ENCODE measurements at regions not wholly inside any gene's neighbourhood (a gene's known extent, or its start where the extent isn't known, plus 50 kb on each side); places are given as distances from the start of the nearest gene placed in this dataset.
"Not testable (repeated sequence)": the region's sequence is repeated elsewhere in the genome, so short reads cannot be mapped to it uniquely, and the experiment has no call there.

DNA sequence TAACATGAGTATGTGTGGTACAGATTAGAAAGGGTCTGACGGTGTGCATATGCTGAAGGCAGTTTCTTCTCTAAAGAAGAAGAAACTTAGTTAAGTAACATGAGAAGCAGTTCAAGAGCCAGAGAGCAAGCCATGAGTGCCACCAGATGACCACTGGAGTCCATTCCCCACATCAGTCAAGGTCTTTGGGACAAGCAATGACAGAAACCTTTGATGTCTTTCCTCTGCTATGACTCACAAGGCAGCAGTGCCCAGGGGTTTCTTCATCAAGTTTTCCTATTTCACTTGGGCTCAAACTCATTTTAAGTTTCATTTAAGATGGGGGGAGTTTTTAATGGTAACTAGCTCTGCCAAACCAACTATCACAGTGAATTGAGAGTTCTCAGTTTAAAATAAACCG, 303.8 kb upstream of the TBX18 start:
- DNase-seq = no peak

DNA sequence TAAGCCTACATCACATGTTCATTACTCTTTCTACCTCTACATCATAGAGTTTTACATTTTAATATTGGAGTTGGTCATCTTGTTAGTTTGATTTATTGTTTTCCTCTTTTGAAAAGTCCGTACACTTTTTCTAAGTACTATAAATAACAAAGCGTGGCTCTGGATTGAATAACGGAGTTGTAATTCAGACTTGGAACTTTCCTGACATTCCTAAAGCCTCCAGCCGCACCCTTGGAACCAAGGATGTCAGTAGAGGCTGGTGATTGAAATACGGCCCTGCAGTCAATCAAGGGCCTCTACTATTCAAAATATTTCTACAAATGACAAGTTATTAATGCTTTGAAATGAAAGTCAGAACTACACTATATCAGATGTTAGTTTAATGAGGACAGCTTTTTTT, 301.9 kb upstream of the TBX18 start:
- no peak for DNase-seq

DNA sequence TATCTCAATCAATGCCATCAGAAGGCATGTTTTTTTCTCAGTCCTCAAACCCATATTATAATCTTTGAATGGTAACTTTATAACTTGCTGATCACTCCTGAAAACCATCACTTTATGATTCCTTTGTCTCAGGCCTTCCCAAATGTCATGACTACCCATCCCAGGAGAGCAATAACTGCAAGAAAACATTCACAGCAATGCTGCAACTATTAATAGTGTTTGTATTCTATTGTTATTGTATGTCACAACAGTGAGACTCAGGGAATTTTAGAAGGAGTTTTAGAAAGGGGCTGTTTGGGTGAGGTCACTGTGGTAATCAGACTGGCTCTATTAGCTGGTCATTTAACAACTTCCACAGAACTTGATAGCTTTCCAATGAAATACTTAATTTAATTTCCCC, 301.4 kb upstream of the TBX18 start:
- DNase-seq = no peak

DNA sequence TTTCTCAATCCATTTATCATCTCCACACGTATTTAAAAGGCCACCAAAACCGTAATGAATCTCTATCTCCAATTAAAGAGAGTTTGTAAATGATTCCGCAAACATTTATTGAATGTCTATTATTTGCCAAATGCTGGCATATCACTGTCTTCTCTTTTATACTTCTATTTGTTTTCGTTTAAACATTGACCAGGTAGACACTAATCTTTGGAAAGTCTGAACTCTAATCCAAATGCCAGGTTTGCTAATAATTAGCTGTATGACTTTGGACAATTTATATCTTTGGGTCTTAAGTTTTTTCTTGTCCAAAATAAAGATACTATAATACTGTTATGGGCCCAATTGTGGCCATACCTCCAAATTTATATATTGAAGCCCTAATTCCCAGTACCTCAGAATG, 299.2 kb upstream of the TBX18 start:
- DNase-seq = no peak

DNA sequence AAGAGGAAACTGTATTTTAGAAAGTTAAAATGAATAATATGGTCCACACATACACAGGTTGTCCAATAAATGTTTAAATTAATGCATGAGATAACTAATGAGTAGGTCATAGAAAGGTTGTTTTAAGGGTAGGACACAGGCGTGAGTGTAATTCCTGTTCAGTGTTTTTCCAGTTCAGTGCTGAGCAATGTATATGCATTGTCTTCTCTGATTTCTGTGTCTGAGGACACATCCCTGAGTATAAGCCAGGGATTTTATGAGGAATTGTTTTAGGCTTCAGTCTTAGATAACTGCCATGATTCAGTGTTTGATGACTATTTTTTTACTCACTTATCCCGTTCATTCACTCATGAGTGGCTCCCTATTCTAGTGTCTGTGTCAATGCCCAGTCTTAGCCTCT, 298.5 kb upstream of the TBX18 start:
- no peak for DNase-seq

DNA sequence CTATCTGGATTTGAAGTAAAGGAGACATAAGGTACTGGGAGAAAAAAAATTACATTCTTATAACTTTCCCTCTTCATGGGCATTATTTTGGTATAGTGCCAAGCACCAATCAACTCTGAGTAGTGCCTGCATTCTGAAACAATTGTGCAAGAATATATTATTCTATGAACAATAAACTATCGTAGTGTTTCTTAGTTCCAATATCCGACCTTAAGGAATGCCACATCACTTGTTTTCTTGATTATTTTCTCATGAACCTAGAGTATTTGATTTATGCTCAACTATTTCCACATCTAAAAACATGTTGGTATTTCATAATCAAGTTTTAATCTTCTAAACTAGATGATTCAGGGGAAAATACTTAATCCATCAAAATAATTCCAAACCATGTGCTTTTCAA, 294.4 kb upstream of the TBX18 start:
- no peak for DNase-seq

DNA sequence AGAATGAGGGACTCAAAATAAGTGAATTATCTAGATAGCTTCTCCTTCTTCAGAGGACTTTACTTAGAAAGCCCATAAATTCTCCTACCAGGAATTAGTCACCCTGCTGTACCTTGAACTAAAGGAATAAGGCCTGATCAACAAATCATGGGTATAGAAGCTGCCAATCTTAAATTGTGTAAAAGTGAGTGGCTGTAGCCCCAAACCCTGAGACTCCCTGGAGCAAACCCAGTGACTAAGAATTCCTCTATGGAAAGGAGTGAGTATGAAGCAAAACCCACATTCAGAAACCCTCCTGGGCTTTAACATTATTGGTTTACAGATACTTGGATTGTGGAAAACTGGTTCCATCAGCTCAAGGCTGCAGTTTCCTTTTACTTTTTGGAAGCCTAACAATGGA, 285.8 kb upstream of the TBX18 start:
- no peak for DNase-seq

DNA sequence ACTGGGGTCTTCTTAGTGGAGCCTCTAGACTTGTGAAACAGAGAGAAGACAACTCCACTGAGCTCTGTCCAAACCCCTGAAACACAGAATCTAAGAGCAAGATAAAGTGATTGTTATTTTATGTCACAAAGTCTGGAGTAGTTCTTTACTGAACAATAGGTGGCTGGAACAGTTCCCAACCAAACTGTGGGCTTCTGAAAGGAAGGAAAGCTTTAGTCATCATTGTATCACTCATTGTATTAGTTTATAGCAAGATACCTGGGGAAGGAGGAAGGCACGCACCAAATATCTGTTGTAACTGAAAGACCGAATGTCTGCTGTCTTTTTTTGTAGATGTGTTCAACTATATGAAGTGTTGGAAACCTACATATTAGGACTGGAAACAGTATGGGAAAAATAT, 284.9 kb upstream of the TBX18 start:
- no peak for DNase-seq

DNA sequence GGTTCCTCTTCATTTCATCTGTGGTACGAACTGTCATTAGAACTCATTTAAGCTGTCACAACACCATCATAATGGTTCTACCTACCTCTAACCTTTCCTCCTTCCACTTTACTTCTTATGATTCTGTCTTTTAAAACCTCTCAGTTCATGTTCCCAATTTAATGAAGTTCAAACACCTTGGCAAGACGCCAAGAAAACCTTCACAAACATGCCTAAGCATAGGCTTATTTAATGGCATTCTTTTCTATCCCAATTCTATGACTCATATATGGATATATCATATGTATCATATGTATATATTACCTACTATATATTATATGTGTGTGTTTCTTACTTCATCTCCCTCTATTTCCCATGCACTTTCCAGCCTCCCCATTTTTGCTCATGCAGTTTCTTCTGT, 283.4 kb upstream of the TBX18 start:
- DNase-seq = no peak

DNA sequence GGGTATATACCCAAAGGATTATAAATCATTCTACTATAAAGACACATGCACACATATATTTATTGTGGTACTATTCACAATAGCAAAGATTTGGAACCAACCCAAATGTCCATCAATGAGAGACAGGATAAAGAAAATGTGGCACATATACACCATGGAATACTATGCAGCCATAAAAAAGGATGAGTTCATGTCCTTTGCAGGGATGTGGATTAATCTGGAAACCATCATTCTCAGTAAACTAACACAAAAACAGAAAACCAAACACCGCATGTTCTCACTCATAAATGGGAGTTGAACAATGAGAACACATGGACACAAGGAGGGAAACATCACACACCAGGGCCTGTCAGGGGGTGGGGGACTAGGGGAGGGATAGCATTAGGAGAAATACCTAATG, 281.4 kb upstream of the TBX18 start:
- DNase-seq = not testable (repeated sequence)

DNA sequence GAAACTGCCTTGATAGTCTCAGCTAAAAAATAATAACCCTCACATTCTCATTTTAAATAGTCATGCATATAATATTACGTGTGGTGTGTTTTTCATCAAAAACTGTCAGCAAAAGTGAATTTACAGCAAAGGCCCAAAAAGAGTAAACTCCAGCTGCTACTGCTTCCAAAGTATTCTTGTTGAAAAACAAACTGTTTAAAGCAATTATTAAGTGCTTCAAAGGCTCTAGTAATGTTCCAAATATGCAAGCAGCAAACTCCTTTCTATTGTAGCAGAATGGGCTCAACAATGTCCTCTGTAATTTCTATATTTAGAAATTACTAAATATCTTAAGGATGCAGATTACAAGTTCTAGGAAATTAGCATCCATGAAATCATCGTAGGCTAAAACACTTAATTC, 280.0 kb upstream of the TBX18 start:
- DNase-seq = no peak

DNA sequence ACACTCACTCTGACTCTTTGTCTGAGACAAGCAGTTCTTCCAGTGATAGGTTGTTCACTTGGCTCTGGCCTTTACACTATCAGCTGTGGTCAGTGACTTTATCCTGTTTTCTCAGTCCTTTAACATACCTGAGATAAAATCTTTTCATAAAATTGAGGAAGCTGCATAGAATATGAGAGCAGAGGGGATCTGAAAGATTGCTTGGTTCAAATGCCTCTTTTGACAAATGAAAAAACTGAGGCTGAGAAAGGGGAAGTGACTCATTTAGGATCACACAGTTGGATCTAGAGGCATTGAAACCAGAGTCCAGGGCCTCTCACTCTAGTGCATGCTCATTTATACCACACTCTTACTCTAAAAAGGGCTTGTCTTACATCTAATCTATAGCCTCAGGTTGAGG, 277.0 kb upstream of the TBX18 start:
- no peak for DNase-seq

DNA sequence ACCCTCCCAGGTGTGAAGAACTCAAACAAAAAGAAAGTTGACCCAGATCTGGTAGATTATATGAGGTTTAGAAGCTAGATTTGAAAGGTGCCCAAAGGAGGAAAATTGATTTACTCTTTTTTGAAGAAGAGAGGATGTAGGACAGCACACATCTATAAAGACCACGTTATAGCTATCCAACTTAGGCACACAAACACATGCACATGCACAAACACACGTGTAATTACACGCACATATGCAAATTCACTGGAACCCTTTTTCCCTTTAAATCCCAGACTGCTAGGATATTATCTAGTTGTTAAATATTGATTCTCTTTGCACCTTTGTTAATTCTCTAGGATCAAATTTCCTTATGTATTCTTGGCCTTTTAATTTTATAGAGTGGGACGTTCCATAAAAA, 272.8 kb upstream of the TBX18 start:
- DNase-seq = no peak

DNA sequence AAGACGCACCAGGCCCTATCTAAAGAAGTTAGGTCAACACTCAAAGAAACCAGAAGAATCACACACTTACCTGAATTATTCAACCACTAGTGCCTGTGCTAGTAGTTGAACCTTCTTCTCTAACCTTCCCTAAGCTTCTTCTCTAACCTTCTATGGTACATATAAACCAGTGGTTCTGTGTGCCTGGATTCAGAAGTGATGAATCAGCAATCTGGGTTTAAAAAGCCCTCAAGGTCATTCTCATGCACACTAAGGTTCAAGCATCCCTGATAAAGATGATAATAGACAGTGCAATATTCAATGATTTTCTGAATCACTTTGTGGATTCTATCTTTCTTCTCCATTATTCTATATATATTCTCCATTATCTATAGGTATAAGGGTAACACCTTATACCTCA, 271.4 kb upstream of the TBX18 start:
- no peak for DNase-seq

DNA sequence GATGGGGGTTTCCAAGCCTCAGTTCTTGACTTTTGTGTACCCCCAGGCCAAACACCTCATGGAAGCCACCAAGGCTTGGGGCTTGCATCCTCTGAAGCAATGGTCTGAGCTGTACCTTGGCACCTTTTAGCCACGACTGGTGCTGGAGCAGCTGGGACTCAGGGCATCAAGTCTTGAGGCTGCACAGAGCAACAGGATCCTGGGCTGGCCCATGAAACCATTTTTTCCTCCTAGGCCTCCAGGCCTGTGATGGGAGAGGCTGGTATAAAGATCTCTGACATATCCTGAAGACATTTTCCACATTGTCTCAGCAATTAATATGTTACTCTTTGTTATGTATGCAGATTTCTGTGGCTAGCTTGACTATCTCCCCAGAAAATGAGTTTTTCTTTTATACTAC, 269.1 kb upstream of the TBX18 start:
- DNase-seq = no peak

DNA sequence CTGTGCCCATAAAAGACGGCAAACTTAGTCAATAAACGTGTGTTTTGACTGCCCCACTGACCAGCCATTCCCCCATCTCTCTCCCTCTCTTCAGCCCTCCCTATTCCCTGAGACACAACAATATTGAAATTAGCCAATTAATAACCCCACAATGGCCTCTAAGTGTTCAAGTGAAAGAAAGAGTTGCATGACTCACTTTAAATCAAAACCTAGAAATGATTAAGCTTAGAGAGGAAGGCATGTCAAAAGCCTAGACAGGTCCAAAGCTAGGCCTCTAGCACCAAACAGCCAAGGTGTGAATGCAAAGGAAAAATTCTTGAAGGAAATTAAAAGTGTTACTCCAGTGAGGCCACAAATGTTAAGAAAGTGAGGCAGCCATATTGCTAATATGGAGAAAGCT, 261.6 kb upstream of the TBX18 start:
- DNase-seq = no peak

DNA sequence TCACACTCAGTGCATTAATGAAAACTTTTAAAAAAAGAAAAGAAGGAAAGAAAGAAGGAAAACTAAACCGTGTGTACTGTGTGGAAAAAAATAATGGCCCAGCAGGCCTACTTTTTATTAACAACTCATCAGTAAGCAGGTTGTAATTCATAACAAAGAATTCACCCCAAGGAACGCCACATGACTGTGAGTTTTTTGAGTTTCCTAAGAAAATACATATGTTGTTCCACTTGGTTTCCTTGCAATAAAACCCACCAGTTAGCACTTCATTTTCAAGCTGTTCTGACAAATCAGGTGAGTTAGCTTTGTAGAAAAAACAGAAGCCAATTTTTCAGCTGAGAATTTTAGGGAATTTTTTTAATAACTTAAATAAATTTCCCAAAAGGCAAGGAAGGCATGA, 259.3 kb upstream of the TBX18 start:
- no peak for DNase-seq

DNA sequence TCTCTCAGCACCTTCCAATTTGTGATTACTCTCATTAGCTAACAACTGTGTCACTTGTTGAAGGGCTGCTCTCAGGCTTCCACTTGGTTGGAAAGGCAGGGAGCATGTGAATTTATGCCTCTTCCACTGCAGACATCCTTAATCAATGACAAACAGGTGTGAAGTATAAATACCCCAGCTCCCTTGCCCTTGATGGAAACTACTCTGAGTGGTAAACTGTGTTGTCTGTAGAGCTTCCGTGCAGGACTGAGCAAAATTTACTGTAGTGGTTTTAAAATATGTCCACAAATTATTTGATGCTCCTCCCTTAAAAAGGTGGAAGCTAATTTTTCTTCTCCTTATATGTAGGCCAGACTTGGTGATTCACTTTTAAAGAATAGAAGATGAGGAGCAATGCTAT, 253.0 kb upstream of the TBX18 start:
- DNase-seq = no peak

DNA sequence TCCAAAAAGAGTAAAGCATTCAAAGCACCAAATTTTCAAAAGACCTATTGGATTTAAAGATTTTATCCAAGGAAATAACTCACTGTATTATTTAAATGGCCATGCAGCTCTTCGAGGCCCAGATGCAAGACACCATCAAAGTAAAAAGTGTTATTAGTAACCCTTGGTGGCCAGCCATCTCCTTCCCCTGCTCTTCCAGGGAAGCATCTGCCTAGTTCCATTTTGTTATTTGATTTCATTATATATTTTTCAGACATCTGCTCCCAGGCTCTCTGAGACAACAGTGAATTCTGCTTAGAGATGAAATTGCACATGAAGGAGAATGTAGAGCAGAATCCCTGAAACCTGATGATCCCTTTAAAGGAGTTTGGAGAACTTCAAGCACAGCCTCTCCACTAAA, 252.3 kb upstream of the TBX18 start:
- DNase-seq = no peak

DNA sequence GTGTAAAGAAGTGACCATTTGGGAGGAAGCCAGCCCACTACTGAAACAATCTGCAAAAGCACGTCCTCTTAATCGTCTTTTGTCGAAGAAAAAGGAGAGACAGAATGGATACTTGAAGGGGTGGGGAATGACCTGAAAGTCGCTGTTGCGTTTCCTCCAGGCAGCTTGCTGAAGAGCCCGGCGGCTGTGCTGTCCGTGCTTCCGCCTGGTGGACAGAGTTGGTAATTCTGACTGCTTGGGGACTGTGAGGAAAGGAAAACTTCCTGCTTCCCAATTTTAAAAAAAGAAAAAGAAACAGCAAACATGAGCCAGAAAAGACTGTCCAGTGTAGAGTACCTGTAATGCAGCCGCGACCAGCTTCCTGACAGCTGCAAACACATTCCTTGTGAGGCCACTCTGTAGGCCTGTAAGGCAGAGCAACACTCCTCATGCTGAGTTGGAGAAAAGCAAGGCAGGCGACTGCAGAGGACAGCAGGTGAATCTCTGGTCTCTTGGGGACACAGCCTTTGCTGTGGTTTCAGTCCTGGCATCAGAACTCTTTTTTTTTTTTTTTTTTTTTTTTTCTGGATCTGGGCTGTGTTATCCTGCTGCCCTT, 251.1 kb upstream of the TBX18 start:
- no peak for DNase-seq

DNA sequence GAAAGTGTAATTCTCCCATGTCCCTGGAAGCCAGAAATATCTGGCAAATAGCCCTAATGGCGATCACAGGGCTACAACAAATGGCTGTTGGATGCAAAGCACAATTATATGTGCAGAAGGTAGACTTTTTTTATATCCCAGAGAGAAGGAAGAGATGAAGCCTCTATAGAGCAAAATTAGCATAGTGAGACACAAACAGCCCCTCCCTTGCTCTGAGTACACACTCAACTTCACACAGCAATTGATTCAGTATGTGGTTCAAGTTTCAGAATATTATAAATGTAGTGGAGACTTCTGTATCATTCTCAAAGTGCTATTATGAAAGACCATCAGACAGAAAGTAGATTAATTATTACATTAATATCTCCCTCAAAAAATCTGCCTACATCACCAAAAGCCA, 246.5 kb upstream of the TBX18 start:
- no peak for DNase-seq

DNA sequence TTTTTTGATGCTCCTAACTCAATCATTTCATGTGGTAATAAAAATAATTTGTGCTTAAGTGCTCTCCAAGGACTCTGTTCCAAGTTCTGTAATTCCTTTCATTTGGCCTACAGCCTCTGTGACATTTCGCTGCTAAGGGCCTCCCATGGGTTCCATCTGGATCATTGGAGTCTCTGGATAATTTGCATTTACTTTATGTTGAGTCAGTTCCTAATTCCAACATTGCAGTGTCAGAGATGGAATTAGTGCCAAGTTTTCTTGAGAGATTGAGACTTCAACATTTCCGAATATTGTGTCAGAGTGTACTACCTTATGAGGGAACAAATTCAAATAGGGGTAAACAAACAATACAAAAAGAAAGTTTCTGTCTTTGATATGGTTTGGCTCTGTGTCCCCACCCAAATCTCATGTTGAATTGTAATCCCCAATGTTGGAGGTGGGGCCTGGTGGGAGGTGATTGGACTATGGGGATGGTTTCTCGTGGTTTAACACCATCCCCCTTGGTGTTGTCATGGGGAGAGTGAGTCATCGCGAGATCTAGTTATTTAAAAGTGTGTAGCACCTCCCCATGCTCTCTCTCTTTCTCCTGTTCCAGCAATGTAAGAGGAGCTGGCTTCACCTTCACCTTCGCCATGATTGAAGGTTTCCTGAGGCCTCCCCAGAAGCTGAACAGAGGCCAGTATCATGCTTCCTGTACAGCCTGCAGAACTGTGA, 244.1 kb upstream of the TBX18 start:
- no peak for DNase-seq

DNA sequence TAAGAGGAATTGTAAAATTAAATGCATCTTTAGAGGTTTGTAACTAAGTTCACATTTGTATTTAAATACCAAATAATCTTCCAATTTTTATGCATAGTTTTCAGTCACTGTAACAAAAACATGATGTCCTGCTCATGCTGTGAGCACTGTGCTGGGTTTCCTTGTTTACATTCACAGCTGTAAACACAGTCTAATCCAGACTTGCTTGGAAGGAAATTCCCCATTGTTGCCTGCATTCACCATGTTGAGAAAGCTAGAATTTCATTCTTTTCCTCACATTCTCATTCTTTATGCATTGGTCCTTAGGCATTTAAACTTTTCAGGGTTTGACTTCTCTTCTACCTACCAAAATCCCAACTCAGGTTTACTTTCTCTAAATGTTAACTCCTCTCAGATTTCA, 242.0 kb upstream of the TBX18 start:
- no peak for DNase-seq

DNA sequence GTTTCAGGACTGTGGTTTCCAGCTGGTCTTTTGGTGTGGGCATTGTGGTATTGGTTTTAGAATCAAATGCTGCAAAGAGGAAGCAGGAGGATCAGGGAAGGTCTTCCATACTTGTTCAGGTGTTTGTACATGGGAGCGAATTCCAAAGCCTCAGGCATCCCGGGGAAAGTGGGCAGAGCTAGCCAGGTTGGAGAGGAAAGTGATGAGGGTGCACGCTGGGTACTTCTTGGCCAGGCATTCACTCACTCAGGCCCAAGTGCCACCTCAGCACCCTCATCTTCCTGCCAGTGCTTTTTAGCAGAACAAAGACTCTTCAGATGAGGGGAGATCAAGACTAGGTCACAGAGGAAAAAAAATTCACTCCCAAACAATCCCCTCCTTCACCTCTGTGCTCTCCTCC, 241.1 kb upstream of the TBX18 start:
- no peak for DNase-seq

DNA sequence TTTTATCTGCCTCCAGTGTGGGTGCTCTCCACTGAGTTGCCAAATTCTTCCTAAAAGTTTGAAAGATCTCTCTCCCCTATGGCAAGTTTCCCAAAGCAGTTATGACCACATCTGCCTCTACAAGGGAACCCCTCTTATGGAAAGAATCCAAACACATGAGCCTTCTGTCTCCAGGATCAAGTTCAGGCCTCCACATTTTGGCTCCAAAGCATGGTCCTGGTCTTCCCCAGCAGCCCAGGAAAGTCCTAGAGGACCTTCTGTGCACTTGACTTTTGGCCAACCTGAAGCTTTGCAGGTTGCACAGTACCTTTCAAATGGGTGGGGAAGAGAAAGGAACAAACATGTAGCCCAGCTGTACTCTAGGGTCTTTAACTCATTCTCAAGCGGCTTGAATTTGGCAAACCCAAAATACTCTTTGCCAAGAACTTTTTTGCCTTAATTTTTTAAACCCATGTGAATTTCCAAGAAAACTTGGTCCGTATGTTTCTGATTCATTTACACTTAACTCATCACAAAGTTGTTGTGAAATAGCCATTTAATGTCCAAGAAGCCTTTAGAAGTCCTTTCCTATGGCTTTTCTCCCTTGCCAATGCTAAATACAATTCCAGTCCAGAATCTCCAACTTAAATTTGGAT, 240.1 kb upstream of the TBX18 start:
- DNase-seq = no peak
